Fibroblast of skin of left quadriceps (primary cell): ENCODE measurements at regions not wholly inside any gene's neighbourhood (a gene's known extent, or its start where the extent isn't known, plus 50 kb on each side); places are given as distances from the start of the nearest gene placed in this dataset.

Experiments used
- DNase-seq, 2 experiments: peaks; one replicate each; pipeline ENCODE4 v3.0.0-alpha.2; 2013; ENCODE audit warnings: low read depth in 2 of 2

DNA sequence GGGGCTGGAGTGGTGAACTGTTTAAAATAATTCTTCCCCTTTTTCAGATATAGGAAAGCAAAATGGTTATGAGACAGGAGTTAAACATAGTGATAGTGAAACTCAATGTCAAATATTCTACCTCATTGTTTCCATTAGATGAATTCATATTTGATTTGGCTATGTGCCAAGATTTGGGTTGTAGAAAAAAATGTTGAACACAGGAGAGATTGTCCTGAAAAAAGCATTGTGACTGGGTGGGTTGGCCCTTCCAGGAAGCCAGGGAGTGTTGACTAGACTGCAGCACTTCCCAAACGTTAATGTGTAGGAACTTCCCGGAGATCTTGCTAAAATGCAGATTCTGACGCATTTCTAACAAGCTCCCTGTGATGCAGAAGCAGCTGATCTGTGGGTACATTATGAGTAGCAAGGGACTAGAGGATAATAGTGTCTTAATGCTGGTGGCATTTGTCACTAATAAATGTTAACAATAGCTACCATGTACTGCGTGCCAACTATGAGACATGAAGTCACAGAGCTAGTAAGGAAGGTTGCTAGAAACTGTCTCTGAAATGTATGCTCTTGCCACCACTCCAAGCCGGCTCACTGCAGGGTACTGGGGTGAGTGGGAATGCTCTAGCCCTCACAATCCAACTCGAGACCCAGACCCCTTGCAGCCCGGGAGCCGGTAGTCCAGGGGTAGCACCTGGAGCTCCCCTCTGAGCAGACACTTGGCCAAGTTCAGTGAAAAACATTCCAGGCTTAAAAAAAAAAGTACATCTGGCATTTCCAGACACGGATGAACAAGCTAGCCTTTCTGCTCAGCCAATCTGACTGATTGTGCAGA is 120.6 kb downstream of the CD47 start:
- DNase-seq: no peak

DNA sequence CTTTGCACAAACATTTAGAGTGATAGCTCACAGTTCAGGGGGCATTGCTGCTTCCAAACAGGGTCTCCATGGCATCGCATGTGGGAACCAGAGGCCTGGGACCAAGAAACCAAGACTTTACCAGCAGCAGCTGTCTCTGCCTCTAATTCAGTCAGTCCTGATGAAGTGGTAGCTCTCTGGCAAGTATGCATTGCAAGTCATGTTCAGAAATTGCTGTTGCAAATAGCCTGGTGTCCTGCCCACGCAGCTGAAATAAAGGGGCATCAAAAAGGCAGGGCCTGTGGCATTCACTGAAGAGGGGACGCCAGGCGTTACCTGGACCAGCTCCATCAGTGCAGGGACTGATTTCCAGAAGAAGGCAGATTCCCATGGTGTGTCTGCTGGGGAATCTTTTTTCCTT is 121.3 kb downstream of the CD47 start:
- DNase-seq: no peak

DNA sequence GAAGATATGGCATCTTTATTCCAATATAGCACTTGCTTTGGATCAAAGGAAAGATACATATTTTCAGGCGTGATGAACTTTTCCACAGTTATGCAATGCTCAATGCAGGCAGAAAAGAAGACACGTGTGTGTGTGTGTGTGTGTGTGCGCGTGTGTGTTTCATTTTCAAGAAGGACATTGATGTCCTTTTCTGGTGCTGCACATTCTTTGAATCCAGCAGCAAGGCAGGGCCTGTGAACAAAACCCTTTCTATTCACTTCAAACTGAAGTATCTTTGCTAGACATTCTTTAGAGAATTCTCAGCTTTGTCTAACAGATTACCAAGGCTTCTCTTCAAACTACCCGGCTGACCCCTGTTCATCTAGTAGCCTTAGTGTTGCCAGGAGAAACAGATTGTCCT is 124.6 kb downstream of the CD47 start:
- DNase-seq: no peak

DNA sequence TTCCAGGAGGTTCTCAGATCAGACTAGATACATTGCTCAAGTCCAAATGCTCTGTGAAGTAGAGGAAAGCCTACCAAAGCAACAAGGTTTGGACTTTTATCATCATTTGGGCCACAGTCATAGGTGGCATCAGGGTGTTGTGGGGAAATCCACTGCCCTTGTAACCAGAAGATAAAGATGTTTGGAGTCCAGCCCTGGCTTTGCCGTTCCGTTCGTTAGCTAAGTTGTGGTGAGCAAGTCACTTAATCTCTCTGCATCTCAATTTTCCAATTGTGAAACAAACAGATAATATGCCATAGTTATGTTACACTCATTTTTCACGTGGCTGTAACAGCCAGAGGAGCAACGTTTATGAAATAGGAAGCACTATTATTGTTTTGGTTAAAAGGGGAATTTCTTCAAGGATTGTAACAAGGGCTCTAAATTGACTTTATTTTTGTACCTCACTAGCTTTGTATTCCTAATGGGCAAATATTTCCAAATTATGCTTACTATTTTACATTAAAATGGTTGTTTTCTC is 125.6 kb downstream of the CD47 start:
- DNase-seq: no peak

DNA sequence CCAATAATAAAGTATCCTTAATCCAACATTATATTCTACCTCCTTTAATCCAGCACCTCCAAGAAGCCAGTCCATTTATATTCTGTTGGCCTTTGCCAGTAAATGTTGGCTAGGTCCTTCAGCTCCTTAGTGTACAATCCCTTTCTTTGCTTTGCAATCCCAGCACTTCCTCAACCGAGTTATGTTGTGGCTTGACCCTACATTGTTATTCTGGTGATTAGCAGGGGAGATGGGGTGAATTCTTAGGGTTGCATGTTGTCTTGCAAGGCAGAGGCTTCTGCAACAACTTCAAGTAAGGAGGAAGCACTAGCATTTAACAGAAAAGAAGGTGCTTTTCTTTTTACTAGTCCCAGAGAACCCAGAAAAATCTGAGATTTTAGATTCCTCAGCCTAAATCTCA is 127.2 kb downstream of the CD47 start:
- no peak for DNase-seq

DNA sequence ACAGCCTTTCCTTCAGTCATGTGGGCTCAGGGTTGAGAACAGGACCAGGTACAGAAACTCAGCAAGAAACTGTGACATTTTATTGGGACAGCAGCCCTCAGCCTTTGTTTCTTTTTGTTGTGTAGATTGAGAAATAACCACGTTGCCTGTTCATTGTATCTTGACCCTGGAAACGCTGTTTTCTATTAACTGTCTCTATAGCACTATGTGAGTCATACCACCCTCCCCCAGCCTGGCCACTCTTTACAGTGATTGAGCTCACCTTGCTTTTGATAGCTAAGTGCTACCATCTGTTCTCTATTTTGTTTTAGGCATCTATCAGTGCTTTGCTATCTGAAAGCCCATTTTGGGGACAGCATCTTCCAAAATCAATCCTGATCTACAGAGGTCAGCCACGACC is 127.9 kb downstream of the CD47 start:
- DNase-seq: peak in 1 of 2 experiments; percentile 53

DNA sequence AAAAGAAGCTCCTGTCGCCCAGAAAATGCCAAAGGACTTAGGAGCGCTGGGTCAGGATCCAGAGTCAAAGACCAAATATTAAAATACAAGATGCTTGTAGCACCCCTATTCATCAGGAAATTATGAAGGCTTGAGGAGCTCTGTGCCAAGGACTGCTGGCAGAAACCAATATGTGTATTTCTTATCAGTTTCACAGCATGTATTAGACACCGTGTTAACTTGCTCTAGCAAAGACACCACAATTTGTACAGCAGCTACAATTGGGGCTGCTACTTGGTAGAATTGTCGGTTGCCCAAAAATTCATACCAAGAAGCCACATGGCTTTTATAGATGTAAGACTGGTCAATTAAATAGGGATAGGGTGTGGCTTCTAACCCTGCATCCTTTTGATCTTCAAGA is 128.8 kb downstream of the CD47 start:
- DNase-seq: no peak

DNA sequence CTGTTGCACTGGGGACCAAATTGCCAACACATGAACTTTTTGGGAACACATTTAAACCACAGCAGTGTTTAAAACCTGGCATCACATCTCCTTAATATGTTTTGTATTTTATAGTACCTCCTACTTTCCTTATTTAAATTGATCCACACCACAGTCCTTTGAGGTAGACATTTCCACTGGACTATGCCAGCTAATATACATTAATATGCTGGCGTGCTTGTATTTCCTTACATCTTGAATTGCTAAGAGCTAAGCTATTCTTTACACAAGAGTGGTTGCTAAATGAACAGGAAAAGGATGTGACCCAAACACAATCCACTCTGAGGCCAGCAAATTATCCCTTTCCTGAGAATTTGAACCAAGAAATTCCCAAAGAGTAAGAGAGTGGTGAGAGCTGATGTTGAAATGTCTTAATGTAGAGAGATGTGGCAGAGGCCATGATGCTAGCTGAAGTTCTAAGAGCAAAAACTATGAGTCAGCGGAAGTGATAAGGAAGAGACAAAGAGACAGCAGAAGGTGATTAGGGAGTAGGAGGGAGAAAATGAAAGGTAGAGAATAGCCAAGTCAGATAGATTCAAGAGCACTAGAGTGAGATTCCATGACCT is 131.2 kb downstream of the CD47 start:
- peak; percentile 60 to 63 for DNase-seq

DNA sequence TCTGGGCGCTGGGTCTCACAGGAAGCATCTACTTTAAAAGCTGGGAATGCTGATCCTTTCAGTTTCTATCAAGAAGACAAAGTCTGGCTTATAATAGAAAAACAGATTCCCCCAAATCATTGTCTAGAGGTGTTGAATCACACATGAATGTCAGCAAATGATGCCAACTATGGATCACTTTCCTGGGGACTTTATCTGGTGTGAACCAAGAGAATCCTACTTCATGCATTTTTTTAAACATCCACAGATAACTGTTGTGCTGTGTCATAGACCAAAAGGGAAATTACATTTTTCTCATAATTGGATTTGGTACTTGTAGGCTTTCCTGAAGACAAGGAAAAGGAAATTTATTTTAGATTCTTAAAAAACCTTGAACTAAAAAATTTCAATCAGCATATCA is 132.7 kb downstream of the CD47 start:
- no peak for DNase-seq

DNA sequence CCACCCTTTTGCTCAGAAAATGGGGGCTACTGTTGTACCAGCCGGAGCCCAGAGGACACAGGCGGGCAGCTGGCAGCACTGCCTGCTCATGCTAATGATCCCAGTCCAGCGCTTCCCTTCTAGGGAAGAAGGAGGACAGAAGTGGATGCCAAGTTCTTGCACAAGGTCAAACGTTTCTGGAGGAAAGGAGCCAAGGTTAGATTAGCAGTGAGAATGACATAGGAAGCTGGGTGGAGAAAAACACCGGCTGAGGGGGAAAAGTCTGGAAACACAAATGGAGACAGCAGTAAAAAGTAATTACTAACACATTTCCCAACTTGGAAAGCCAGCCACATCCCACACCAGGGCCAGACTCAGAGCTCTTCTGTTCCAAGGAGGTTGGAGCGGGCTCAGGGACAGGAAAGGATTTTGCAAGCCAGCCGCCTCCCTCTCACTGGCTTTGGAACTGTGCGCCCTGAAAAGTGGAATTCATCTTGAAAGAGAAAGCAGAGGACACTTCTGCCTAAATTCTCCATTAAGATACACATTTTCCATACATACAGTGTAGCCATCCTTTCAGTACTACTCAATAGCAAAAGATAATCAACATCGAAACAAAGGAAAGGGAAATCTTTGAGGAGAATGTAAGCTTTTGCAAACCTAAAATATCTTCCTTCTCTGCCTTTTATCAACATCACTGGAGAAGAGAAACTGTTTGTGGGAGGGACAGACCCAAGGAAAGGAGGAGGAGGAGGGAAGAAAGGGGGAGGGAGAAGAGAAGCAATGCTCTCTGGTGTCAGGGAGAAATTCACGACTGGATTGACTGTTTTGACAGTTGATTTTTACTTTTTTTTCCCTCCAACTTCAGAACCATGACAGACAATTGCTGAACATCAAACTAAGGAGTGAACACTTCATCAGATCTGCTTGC is 133.6 kb downstream of the CD47 start:
- DNase-seq: peak; percentile 82 to 85

DNA sequence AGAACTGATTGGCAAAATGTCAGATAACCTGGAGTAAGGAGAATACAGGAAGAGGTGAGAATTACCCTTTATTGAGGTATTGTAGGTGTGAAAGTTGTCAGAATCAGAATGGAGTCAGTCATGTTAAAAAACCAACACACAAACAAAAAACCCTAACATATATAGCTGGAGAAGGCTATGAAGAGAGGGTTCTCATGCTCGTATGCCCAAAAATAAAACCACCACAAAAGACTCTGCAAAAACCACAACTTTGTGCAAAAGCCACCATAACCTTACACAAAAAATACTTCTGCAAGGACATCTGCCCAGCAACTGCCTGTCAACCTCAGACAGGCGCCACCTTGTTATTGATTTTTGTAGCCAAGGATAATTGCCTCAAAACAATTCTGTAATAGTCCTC is 136.0 kb downstream of the CD47 start:
- no peak for DNase-seq

DNA sequence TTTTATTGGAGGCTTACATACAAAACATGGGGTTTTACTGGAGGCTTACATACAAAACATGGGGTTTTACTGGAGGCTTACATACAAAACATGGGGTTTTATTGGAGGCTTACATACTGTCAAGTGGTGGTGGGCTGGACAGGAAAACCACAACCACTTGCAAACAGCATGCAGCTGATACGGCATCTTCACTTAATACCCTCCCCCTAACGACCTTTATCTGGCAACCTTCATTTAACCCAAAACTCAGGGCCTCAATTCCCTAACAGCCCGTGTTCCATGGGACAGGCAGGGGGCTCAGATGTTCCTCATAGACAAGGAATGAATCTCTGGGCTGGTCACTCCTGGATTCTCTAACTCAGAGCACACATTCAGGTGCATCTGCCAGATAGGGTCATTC is 137.1 kb downstream of the CD47 start:
- DNase-seq: no peak

DNA sequence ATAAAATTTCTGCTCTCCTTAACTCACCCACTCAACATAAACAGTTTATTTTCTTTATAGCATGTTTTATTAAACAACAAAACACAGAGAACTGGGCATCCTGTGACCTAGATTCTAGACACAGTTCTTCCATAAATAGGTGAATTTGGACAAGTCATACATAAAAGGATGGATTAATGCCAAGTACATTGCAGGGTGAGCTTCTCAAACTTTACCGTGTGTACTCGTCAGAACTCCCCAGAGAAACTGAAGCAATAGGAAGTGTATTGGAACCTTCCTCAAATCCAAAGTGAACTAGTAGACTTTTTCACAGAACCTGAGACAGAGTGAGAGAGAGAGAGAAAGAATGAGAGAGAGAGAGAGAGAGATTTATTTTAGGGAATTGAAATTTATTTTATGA is 139.7 kb downstream of the CD47 start:
- DNase-seq: no peak

DNA sequence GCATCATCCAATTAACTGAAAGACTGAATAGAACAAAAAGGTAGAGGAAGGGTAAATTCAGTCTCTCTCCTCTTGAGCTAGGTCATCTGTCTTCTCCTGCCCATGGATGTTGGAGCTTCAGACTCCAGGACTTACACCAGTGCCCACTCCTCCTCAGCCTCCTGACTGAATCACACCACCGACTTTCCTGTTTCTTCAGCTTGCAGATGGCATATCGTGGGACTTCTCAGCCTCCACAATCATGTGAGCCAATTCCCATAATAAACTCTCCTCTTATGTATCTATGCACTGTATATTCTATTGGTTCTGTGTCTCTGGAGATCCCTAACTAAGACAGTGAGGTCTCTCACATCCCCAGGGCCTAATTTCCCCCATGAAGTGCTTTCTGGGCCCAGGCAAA is 140.4 kb downstream of the CD47 start:
- no peak for DNase-seq

DNA sequence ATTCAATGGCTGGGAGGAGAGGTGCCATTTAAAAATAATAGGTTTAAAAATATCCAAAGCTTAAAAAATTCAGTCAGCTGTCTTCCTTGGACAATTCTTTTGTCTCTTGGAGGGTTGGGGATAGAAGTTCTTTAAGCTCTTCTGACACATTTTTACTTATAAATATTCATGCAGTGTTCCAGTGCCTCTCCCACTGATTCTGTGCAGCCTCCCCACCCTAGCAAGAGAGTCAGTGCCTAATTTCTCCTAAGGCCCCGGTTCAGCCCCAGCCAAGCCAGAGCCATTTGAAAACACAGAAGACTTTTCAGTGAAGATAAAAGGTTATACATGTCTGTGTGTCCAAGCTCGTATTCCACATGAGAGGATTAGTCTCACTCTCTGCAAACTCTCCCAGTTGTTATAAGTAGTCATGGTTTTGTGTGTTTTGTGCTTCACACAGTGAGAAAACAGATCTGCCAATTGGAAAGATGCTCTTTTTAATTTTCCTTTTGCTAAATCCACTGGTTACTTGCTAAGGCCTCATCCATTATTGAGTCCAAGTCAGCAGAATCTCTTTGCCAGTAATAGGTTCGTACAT is 141.3 kb downstream of the CD47 start:
- DNase-seq: no peak

DNA sequence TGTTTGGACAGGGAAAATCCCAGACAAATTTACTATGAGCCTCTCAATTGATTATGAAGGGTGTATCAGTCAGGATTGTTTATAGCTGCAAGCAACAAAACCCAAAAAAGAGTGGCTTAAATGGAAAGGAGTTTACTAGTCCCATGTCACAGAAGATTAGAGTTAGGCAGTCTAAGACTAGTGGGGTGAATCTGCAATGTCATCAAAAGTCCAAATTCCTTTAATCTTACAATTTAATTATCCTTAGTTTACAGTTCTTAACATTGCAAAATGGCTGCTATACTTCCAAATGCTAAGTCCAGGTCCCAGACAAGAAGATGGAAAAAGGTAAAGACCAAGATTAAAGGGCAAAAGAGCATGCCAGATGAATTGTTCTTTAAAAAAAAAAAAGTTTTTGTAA is 143.6 kb downstream of the CD47 start:
- DNase-seq: no peak

DNA sequence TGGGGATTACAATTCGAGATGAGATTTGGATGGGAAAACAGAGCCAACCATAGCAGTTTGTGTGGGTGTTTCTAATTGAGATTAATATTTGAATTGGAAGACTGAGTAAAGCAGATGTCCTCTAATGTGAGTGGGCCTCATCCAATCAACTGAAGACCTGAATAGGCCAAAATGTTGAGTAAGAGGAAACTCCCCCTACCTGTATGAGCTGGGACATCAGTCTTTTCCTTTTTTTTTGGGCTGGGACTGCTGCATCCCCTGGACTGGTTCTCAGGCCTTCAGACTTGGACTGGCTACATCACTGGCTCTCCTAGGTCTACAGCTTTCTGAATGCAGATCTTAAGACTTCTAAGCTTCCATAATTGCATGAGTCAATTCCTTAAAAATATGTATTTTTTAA is 144.1 kb downstream of the CD47 start:
- no peak for DNase-seq

DNA sequence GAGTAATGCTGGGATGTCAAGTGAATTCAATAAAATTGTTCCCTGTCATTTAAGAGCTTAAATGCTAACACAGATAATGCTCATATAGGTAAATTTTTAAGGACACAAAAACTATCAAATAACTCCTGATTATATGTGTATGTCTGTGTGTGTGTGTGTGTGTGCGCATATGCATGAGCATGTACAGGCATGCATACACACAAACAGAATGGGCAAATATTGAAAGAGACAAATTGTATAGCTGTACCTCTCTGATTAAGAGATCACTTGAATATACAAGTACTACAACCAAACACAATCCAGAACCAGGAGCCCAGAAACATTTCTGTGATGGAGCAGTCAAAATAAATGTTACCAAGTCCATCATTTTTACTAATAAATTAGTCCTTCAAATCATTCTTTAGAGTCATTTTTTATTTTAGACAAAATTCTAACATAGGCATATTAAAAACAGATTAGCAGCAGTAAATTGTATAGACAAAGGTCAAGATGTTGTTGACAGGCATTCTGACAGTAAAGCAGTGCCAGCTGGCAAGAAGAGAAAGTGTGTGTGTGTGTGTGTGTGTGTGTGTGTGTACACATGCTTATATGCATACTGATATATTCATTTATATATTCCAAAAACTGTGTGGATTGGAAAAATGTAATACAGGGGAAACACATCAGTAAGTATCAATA is 145.3 kb downstream of the CD47 start:
- no peak for DNase-seq

DNA sequence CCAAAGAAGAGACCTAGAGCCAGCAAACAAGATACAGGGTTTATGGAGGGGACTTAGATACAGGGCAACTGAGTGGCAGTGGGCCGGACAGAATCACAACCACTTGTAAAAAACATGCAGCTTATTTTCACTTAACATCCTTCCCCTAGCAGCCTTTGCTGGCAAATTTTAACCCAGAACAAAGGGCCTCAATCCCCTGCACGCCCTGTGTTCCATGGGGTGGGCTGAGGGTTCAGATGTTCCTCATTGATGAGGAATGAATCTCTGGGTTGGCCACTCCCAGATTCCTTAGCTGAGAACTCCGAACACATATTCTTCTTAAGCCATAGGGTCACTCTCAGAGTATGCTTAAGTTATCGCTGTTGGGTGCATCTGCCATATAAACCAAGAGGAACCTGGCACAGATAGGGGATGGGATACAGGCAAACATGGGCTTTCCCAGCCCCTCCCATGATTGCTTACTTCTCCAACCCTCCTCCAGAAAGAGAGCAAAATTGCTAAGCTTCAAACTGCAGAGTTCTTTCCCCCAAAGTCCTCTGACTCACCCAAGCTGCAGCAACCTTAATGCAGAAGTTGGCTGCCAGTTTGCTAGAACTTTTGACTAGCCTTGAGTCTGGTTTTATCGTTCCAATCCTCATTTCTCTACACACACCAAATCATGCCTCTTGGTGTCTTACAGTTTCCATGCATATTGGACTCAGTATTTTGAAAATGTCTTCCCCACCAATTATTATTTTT is 146.9 kb downstream of the CD47 start:
- no peak for DNase-seq

DNA sequence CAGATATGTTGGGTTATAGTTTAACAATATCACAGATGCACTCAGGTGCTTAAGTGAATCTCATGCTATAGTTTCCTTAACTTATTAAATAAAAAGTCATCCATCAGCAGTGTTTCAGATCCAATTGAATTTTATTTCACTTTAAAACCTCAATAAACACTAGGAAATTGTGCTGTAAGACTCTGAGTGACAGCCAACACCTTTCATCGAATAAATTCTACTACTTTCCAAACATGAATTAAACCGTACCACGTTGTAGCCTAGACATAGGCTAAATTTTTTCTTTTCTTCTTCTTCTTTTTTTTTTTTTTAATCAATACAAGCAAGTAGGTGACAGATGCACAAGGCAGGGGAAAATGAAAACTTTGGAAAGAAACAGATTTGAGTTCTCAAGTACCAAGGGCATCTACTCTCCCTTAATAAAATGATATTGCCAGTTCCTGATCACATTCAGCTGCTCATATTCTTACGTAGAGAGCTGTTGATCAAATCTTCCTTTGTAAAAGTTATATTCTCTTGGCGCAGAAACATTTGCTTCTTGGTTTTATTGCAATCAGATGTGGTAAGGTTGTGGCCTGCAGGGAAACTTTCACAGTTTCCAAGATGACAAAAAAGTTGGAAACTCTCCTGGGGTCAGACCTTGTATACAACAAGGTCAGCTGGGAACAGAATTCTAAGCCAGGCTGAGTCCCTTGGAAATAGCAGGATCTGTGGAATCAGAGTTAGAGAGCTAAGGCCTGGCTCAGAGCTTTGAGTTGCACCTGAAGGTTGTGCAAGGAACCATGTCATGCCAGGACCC is 147.7 kb downstream of the CD47 start:
- no peak for DNase-seq
